GM12878 (cell line): ENCODE measurements at regions not wholly inside any gene's neighbourhood (a gene's known extent, or its start where the extent isn't known, plus 50 kb on each side); places are given as distances from the start of the nearest gene placed in this dataset.
A peak's percentile ranks its signal among the peaks of the same experiment; 100 is the strongest.
"Not testable (repeated sequence)": the region's sequence is repeated elsewhere in the genome, so short reads cannot be mapped to it uniquely, and the experiment has no call there.

ENCODE experiments used
- ATAC-seq: fragments of 200-7000 bp; cut with Tn5 transposase; 3 replicates; pipeline ENCODE4 v1.9.1; 2020; ENCODE audit warnings: mild to moderate bottlenecking, moderate library complexity
- BruUV-seq: library from RNA; stranded (reverse); fragments of 400-500 nt; replicated peaks from 2 replicates; lab custom pipeline; 2021; lab: Mats Ljungman, UMichigan
- CTCF ChIA-PET: fragments of 300-600 bp; sonication (Branson Sonifier 250); formaldehyde crosslinking; extraction: SDS; loops from one replicate; lab custom pipeline; 2021; ENCODE audit warnings: inconsistent platforms; lab: Yijun Ruan, JAX
- POLR2A ChIA-PET: fragments of 350-600 bp; formaldehyde crosslinking; extraction: SDS; loops from one replicate; lab custom pipeline; 2021; ENCODE audit warnings: inconsistent platforms; lab: Charles Lee
- RAD21 ChIA-PET: fragments of 300-600 bp; sonication (Branson Sonifier 250); formaldehyde crosslinking; loops from one replicate; lab custom pipeline; 2023; ENCODE audit warnings: antibody characterized with exemption; ENCODE audit not compliant: unreplicated experiment; lab: Charles Lee
- SMC1A ChIA-PET: fragments of 300-600 bp; sonication (Branson Sonifier 250); formaldehyde crosslinking; loops from one replicate; lab custom pipeline; 2023; ENCODE audit not compliant: unreplicated experiment, uncharacterized antibody; lab: Charles Lee
- DNase-seq: peaks from one replicate; pipeline ENCODE4 v3.0.0-alpha.2; 2011; ENCODE audit warnings: low read depth, low spot score
- FAIRE-seq: peaks from 3 replicates; lab custom pipeline; 2011; peaks lifted over from hg19 to GRCh38; lab: Jason Lieb, UNC
- H2AFZ ChIP-seq: 2 replicates; pipeline ENCODE4 v1.6.0; 2011; ENCODE audit warnings: low read depth, low read length, control low read depth; ENCODE audit not compliant: control insufficient read depth
- H3K27ac ChIP-seq: 2 replicates; pipeline ENCODE4 v1.5.1; 2011; ENCODE audit warnings: control low read depth; ENCODE audit not compliant: control insufficient read depth, insufficient read depth
- H3K27me3 ChIP-seq, 2 experiments: replicated peaks in 1 of 2; 2 replicates each; pipeline versions ENCODE4 v1.6.0 to v1.6.1; 2011; ENCODE audit warnings: low read length in 1 of 2; ENCODE audit not compliant: control insufficient read depth in 2 of 2, insufficient read depth in 2 of 2
- H3K36me3 ChIP-seq, 2 experiments: 2 replicates each; pipeline ENCODE4 v1.5.1; 2011; ENCODE audit warnings: low read length in 1 of 2; ENCODE audit not compliant: control insufficient read depth in 2 of 2, insufficient read depth in 2 of 2
- H3K4me1 ChIP-seq: 2 replicates; pipeline ENCODE4 v1.6.1; 2011; ENCODE audit warnings: mild to moderate bottlenecking, low read length, moderate library complexity, mixed read lengths; ENCODE audit not compliant: control insufficient read depth, insufficient read depth
- H3K4me2 ChIP-seq: 2 replicates; pipeline ENCODE4 v1.6.0; 2011; ENCODE audit warnings: control low read depth; ENCODE audit not compliant: control insufficient read depth, insufficient read depth
- H3K4me3 ChIP-seq: fragments of 200-600 bp; sonication (generic); 2 replicates; pipeline ENCODE4 v1.5.1; 2016
- H3K79me2 ChIP-seq: 2 replicates; pipeline ENCODE4 v1.6.0; 2011; ENCODE audit warnings: low read length; ENCODE audit not compliant: control insufficient read depth, insufficient read depth
- H3K9ac ChIP-seq: 2 replicates; pipeline ENCODE4 v1.8.0; 2011; ENCODE audit warnings: low read length, control low read depth, mixed read lengths; ENCODE audit not compliant: control insufficient read depth, insufficient read depth
- H3K9me3 ChIP-seq: replicated peaks from 3 replicates; pipeline ENCODE4 v1.5.1; 2011; ENCODE audit warnings: mild to moderate bottlenecking, low read length; ENCODE audit not compliant: control insufficient read depth, insufficient read depth
- H4K20me1 ChIP-seq: 2 replicates; pipeline ENCODE4 v1.6.0; 2011; ENCODE audit not compliant: control insufficient read depth, insufficient read depth
- POU2F2 ChIP-seq: IDR thresholded peaks from 3 replicates; pipeline ENCODE4 v1.6.1; 2011; ENCODE audit warnings: low read depth, mild to moderate bottlenecking, low read length, borderline replicate concordance
- YY1 ChIP-seq: IDR thresholded peaks from 2 replicates; pipeline ENCODE4 v1.6.1; 2011; ENCODE audit warnings: low read depth, mild to moderate bottlenecking, low read length
- WGBS: methylation state at CpG from one replicate; pipeline ENCODE4 v1.1.6; 2016; ENCODE audit warnings: low lambda C conversion rate; ENCODE audit not compliant: insufficient replicate concordance, insufficient coverage; ENCODE audit errors: missing lambda C conversion rate; 5-methylcytosine and 5-hydroxymethylcytosine counted together
- in situ Hi-C: fragments of 300-500 bp; cut with MboI; formaldehyde crosslinking; loops from 9 replicates; pipeline ENCODE4 v1.14.3; 2018; ENCODE audit warnings: mixed read lengths
- intact Hi-C: fragments of 100-400 bp; cut with micrococcal nuclease; formaldehyde crosslinking; loops from one replicate; pipeline ENCODE4 v1.14.2; 2022; ENCODE audit not compliant: unreplicated experiment

DNA sequence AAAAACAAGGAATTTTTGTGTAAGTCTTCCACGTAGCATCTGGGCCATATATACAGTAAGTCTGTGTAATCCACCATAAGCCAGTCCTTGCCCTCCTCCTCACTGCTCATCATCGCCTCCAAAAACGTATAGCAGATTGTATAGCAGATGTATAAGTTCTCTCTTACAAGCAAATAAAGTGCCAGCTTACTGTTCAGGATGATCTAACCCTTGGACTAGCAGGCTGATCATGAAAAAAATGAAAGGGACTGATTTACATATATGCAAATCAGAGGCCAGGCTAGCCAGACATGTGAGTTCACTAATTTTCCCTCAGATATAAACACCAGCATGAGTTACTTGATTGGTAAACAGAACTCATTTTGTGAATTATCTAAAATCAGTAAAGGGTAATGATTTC is 171.5 kb downstream of the LY86 start:
- H3K79me2 ChIP-seq = no peaks in the 10 kb centered on the region
- peaks cover 7% of the 10 kb centered on the region for H3K4me1 ChIP-seq
- H3K9ac ChIP-seq = no peak overlapping the region
- no peak; the same call in 1 of the 3 replicates for ATAC-seq
- no peaks in the 10 kb centered on the region for H3K27me3 ChIP-seq
- CTCF ChIA-PET = interaction anchor here (0.8 to 3.5 kb wide), 18 partner anchors 8 to 483 kb away, joined by 3 to 36 read pairs (median 4); no protein-coding TSS in a partner anchor
- no peak overlapping the region for H3K4me2 ChIP-seq
- no peak for FAIRE-seq
- in situ Hi-C loops (no loop called here), intact Hi-C loops (no loop called here)
- no peak overlapping the region for H3K27ac ChIP-seq
- POLR2A ChIA-PET = no interaction called here
- whole genome bisulfite sequencing = 74% methylated on average over 3 of the region's 3 CpGs
- BruUV-seq = no TSS peak
- no peaks in the 10 kb centered on the region for H3K9me3 ChIP-seq
- H3K36me3 ChIP-seq = no peaks in the 10 kb centered on the region
- no peak overlapping the region for H2AFZ ChIP-seq
- H4K20me1 ChIP-seq = no peaks in the 10 kb centered on the region
- H3K4me3 ChIP-seq = no peak overlapping the region
- SMC1A ChIA-PET = interaction anchor here (0.7 to 3.5 kb wide), 11 partner anchors 8 to 482 kb away, joined by 3 to 14 read pairs (median 4); no protein-coding TSS in a partner anchor
- DNase-seq = no peak
- TF ChIP-seq YY1 (no peak), POU2F2 (peak; percentile 81; the same call in 1 of the 3 replicates)
- RAD21 ChIA-PET = interaction anchor here (0.6 to 2.6 kb wide), 8 partner anchors 33 to 484 kb away, joined by 3 to 10 read pairs (median 7); no protein-coding TSS in a partner anchor

- H3K36me3 ChIP-seq, H3K4me1 ChIP-seq, H4K20me1 ChIP-seq, H3K27ac ChIP-seq, H3K9ac ChIP-seq, SMC1A ChIA-PET, H3K79me2 ChIP-seq, DNase-seq, in situ Hi-C loops, ATAC-seq, BruUV-seq, H3K9me3 ChIP-seq, intact Hi-C loops, H2AFZ ChIP-seq, POLR2A ChIA-PET, FAIRE-seq, RAD21 ChIA-PET, H3K4me3 ChIP-seq, H3K27me3 ChIP-seq, H3K4me2 ChIP-seq: not testable (repeated sequence)
- 91% methylated on average over 22 of the region's 27 CpGs for WGBS
- CTCF ChIA-PET = interaction anchor here (0.8 to 1.7 kb wide), 2 partner anchors 38 to 473 kb away, joined by 3 to 4 read pairs; no protein-coding TSS in a partner anchor
Observed at GRCh38 chr6:6762566-6762965, 174.0 kb downstream of the LY86 start.
